ENCODE measurements at regions not wholly inside any gene's neighbourhood (a gene's known extent, or its start where the extent isn't known, plus 50 kb on each side); places are given as distances from the start of the nearest gene placed in this dataset.

DNA sequence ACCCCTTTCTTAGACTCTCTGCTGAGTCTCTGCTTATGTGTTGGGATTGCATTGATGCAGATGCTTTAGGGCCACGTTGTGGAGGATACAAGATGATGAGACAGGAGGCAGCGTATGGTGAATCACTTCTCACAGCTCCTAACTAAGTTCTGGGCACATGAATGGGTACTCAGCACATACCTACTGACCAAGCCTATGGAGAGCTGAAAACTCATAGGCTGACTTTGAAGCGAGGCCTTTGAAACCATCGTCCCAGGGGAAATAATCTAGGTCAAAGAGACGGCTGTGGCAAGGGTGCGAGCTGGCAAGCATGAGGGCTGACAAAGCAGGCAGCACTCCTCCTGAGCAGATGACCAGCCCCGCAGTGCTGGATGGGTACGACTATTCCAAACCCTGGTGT, 180.2 kb upstream of the TNP1 start:
- no peak for DNase-seq (ENCODE audit: low spot score)

DNA sequence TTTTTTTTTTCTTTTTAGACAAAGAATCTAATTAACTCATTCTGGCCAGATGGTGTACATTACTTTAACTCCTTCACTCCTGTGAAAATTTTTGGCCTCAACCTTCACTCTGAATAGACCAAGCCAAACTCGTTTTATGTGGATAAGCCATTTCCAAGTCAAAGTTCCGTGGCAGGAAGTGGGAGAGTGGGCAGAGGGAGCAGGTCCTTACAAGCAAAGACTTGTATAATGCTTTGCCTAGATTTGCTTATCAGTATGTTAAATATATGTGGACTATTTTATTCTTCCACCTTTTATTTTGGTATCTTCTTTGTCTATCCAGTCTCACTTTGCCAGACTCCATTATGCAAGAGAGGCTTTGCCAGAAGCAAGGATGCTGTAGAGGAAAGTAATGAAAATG, 178.1 kb upstream of the TNP1 start:
- no peak for DNase-seq (ENCODE audit: low spot score)

DNA sequence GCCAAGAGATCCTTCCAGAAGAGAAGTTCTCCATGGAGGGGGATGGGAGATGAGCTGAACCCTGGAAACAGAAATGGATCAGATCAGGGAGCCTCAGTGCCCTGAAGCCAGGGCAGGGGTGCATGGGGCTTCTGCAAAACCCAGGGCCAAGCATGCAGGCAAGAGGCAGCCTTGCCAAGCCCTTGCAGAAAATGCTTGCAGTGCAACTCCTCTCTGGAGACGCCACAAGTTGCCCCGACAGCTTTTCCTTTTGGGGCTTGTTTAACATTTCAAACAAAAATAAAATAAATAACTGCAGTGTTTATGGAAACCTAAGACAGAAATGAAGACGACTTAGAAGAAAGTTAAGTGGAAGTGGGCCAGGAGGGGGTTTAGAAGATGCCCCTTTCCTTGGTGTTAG, 177.5 kb upstream of the TNP1 start:
- DNase-seq (ENCODE audit: low spot score): no peak

- DNase-seq (ENCODE audit: low spot score): no peak
Measured at GRCh38 chr2:217035967-217036366, 176.1 kb upstream of the TNP1 start.

- DNase-seq (ENCODE audit: low spot score): no peak
Measured at GRCh38 chr2:217033186-217033585, 173.3 kb upstream of the TNP1 start.

- no peak for DNase-seq (ENCODE audit: low spot score)
Measured at GRCh38 chr2:217031445-217031844, 171.6 kb upstream of the TNP1 start.

- DNase-seq (ENCODE audit: low spot score): no peak
Measured at GRCh38 chr2:217030081-217030480, 170.2 kb upstream of the TNP1 start.

DNA sequence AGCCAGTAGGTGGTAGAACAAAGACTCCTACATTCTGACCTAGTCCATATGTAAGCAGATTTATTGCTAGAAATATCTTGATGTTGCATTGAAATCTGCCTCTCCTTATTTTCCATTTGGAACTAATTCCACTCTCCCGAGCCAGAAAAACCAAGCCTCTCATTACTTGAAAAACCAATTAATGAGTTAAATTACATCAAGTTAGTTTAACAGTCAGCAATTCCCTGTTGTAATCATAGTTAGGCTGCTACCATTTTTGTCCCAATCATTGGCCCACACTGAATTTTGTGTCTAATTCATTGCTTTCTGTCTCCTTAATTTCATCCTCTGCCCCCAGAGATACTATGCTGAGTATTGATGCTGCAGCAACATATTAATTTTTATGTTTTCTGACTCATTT, 168.3 kb upstream of the TNP1 start:
- no peak for DNase-seq (ENCODE audit: low spot score)

DNA sequence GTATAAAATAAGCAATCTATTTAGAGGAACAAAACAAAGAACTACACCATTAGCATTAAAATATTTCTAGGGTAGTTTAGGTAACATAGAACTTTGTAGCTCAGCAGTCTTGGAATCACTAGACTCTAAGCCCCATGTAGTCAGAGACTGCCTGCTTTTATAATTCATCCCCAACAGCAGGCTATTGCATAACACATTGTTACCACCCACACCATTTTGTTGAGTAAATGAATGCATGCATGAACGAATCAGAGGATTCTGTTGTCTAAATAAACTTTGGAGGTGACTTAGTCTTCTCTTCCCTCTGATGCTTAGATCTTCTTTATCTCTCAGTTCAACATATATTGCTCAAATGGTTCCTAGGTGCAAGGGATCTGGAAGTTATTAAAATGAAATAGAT, 167.6 kb upstream of the TNP1 start:
- DNase-seq (ENCODE audit: low spot score): no peak

DNA sequence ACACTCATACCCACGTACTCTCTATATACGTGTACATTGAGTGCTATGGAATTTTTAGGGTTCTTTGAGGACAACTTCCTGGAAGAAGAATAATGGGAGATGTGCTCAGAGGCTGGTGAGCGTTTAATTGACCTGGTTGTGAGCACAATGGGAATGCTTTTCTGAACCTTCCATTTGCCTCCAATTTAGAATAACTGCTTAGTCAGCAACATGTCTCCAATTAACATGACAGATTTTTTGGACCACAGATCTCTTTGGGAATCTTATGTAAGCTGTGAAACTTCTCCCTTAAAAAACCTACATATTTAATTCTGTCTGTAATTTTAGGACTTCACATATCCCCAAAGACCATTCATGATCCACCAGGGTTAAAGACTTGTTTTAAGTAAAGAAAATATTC, 166.7 kb upstream of the TNP1 start:
- DNase-seq (ENCODE audit: low spot score): no peak

DNA sequence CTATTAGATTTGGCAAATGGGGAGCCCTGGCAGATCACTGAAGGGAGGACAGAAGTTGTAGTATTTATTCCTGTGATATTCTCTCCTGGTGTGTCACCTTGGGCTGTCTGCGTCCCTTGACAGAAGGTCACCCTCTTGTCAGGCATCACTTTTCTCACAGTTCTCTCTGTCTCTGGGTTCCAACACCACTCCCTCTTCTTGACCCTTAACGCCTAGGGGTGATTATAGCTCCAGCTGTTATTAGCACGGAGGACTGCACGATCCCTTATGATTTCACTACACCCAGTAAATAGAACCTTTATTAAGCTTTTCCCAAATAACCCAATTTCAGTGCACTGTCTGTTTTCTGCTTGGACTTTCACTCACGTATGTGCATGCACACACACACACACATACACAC, 166.3 kb upstream of the TNP1 start:
- DNase-seq (ENCODE audit: low spot score): no peak

DNA sequence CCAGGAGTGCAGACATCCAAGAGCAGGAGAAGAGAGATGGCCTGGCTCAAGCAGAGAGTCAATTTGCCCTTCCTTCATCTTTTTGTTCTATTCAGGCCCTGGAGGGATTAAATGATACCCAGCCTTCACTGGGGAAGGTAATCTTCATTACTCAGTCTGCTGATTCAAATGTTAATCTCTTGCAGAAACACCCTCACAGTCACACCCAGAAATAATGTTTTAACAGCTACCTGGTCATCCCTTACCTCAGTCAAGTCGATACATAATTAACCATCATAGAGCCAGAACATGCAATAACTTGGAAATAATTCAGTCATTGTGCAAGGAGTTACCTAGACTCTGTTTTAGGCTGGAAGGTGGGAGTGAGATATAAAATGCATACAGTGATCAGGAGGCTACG, 163.7 kb upstream of the TNP1 start:
- DNase-seq (ENCODE audit: low spot score): no peak

GRCh38 chr2:217017456-217018252, 157.8 kb upstream of the TNP1 start:
- DNase-seq (ENCODE audit: low spot score): no peak

GRCh38 chr2:217016796-217017419, 157.0 kb upstream of the TNP1 start:
- DNase-seq (ENCODE audit: low spot score): no peak

GRCh38 chr2:217014328-217015105, 154.7 kb upstream of the TNP1 start:
- no peak for DNase-seq (ENCODE audit: low spot score)

- no peak for DNase-seq (ENCODE audit: low spot score)
Measured at GRCh38 chr2:217013926-217014325, 154.1 kb upstream of the TNP1 start.

- DNase-seq (ENCODE audit: low spot score): no peak
Measured at GRCh38 chr2:217011576-217011975, 151.7 kb upstream of the TNP1 start.

DNA sequence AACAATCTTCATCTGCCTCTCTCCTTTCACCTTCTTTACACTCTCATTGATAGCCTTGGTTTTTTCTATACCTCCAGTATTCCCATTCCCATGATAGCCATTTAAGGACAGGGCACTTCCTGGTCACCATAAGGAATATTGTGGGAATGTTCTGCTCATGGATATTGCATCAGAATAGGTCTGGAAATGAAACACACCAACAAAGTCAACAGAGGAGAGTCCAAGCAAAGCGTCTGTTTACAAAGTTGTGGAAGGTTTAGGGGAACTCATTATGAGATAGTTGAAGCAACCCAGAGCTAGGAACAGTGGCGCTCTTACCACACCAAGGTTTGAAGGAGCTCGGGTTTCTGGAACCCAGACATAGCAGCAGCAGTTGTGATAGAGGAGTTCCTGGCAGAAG, 150.3 kb upstream of the TNP1 start:
- DNase-seq (ENCODE audit: low spot score): no peak

GRCh38 chr2:217008794-217009193, 148.9 kb upstream of the TNP1 start:
- no peak for DNase-seq (ENCODE audit: low spot score)

- no peak for DNase-seq (ENCODE audit: low spot score)
Measured at GRCh38 chr2:217006217-217006616, 146.4 kb upstream of the TNP1 start.

- DNase-seq (ENCODE audit: low spot score): no peak
Measured at GRCh38 chr2:217004656-217005055, 144.8 kb upstream of the TNP1 start.

DNA sequence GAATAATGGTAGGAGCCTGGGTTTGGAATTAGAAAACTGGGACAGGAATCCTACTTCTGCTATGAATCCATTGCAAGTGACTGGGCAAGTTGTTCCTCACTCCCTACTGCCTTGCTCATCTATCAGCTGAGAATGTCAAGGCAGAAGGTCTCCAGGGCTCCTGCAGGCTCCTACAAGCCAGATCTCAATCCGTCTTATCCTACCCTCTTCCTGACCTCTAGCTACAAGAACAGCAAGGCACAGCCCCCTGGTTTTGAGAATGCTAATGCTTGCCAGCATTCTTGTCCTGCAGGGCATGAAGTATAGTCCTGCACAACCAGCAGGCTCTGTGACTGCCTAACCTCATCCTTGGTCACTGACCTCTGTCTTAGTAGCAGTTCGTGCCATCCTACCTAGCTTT, 141.9 kb upstream of the TNP1 start:
- no peak for DNase-seq (ENCODE audit: low spot score)

- DNase-seq (ENCODE audit: low spot score): no peak
Measured at GRCh38 chr2:217000406-217000805, 140.5 kb upstream of the TNP1 start.

Data from A172 (cell line).